Astrocyte (in vitro differentiated cells and primary cell): ENCODE measurements at regions not wholly inside any gene's neighbourhood (a gene's known extent, or its start where the extent isn't known, plus 50 kb on each side); places are given as distances from the start of the nearest gene placed in this dataset.

Source experiments
- DNase-seq: peaks from one replicate; pipeline ENCODE4 v3.0.0-alpha.2; 2010; ENCODE audit warnings: low read depth
- FAIRE-seq: peaks from 2 replicates; lab custom pipeline; 2011; peaks lifted over from hg19 to GRCh38; lab: Jason Lieb, UNC
- H2AFZ ChIP-seq: 2 replicates; pipeline ENCODE4 v1.6.0; 2012; ENCODE audit warnings: low read depth, low read length, inconsistent platforms
- H3K27ac ChIP-seq: 2 replicates; pipeline ENCODE4 v1.5.1; 2011; ENCODE audit warnings: low read depth, low read length, inconsistent platforms
- H3K27me3 ChIP-seq: 2 replicates; pipeline ENCODE4 v1.6.0; 2011; ENCODE audit warnings: low read length, inconsistent platforms; ENCODE audit not compliant: insufficient read depth
- H3K36me3 ChIP-seq: 2 replicates; pipeline ENCODE4 v1.5.1; 2011; ENCODE audit warnings: low read length, inconsistent platforms; ENCODE audit not compliant: insufficient read depth
- H3K4me1 ChIP-seq: 2 replicates; pipeline ENCODE4 v1.5.1; 2011; ENCODE audit warnings: low read length, inconsistent platforms; ENCODE audit not compliant: insufficient read depth
- H3K4me2 ChIP-seq: 2 replicates; pipeline ENCODE4 v1.6.0; 2012; ENCODE audit warnings: low read length, inconsistent platforms
- H3K4me3 ChIP-seq: 2 replicates; pipeline ENCODE4 v1.5.1; 2011; ENCODE audit warnings: low read depth, mild to moderate bottlenecking, low read length, inconsistent platforms; ENCODE audit not compliant: insufficient read depth
- H3K79me2 ChIP-seq: 2 replicates; pipeline ENCODE4 v1.6.0; 2012; ENCODE audit warnings: mild to moderate bottlenecking, low read length, inconsistent platforms; ENCODE audit not compliant: insufficient read depth
- H3K9ac ChIP-seq: 2 replicates; pipeline ENCODE4 v1.6.0; 2012; ENCODE audit warnings: mild to moderate bottlenecking, low read length, inconsistent platforms
- H3K9me3 ChIP-seq: 2 replicates; pipeline ENCODE4 v1.5.1; 2012; ENCODE audit warnings: low read depth, mild to moderate bottlenecking, low read length, inconsistent platforms; ENCODE audit not compliant: insufficient read depth
- H4K20me1 ChIP-seq: 2 replicates; pipeline ENCODE4 v1.6.0; 2012; ENCODE audit warnings: low read length, inconsistent platforms; ENCODE audit not compliant: insufficient read depth
- H3K27ac Mint-ChIP-seq: one replicate; pipeline ENCODE4 v1.8.0; 2021; ENCODE audit warnings: mild to moderate bottlenecking, mixed read lengths; ENCODE audit not compliant: unreplicated experiment
- H3K27me3 Mint-ChIP-seq: one replicate; pipeline ENCODE4 v1.8.0; 2021; ENCODE audit warnings: low read depth, mixed read lengths; ENCODE audit not compliant: unreplicated experiment
- H3K36me3 Mint-ChIP-seq: one replicate; pipeline ENCODE4 v1.8.0; 2021; ENCODE audit warnings: low read depth, mixed read lengths; ENCODE audit not compliant: unreplicated experiment
- H3K4me1 Mint-ChIP-seq: one replicate; pipeline ENCODE4 v1.8.0; 2021; ENCODE audit warnings: low read depth, mixed read lengths; ENCODE audit not compliant: unreplicated experiment
- H3K4me3 Mint-ChIP-seq: one replicate; pipeline ENCODE4 v1.8.0; 2021; ENCODE audit warnings: mild to moderate bottlenecking, moderate library complexity, mixed read lengths; ENCODE audit not compliant: unreplicated experiment
- H3K9me3 Mint-ChIP-seq: one replicate; pipeline ENCODE4 v1.8.0; 2021; ENCODE audit warnings: mild to moderate bottlenecking, mixed read lengths; ENCODE audit not compliant: unreplicated experiment
- EZH2 ChIP-seq: IDR thresholded peaks from 2 replicates; pipeline ENCODE4 v1.6.1; 2012; ENCODE audit warnings: mild to moderate bottlenecking, low read length, inconsistent platforms; ENCODE audit not compliant: insufficient read depth
- TF ChIP-seq, protein P1 (sequence below): IDR thresholded peaks from 2 replicates; pipeline ENCODE4 v1.5.1; 2011; ENCODE audit warnings: low read depth, mild to moderate bottlenecking, inconsistent platforms, low read length, moderate library complexity; ENCODE audit not compliant: insufficient read depth

DNA sequence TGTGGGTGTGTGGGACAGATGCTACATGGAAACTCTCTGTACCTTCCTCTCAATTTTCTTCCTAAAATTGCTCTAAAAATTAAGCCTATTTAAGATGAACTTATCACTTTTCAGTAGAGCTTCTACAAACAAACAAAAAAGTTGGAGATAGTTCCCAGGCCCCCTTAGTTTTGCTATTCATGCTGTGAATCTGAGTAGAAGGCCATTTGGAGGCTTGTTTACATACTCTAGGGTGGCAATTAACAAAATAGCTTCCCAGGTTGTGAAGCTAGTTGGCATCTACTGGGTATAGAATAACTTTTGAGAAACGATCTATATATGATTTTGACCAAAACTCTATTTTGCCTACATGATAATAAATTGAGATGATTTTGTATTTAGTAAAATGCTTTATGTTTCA is 541.4 kb upstream of the B3GALT2 start:
- Histone ChIP-seq H3K4me1 (no peaks in the 10 kb centered on the region), H3K4me2 (no peak overlapping the region), H3K9ac (no peak overlapping the region), H3K4me3 (no peak overlapping the region), H2AFZ (no peak overlapping the region), H3K9me3 (no peaks in the 10 kb centered on the region), H3K36me3 (no peaks in the 10 kb centered on the region), H3K79me2 (no peaks in the 10 kb centered on the region), H4K20me1 (no peaks in the 10 kb centered on the region), H3K27me3 (no peaks in the 10 kb centered on the region), H3K27ac (no peak overlapping the region)
- TF ChIP-seq, protein P1, sequence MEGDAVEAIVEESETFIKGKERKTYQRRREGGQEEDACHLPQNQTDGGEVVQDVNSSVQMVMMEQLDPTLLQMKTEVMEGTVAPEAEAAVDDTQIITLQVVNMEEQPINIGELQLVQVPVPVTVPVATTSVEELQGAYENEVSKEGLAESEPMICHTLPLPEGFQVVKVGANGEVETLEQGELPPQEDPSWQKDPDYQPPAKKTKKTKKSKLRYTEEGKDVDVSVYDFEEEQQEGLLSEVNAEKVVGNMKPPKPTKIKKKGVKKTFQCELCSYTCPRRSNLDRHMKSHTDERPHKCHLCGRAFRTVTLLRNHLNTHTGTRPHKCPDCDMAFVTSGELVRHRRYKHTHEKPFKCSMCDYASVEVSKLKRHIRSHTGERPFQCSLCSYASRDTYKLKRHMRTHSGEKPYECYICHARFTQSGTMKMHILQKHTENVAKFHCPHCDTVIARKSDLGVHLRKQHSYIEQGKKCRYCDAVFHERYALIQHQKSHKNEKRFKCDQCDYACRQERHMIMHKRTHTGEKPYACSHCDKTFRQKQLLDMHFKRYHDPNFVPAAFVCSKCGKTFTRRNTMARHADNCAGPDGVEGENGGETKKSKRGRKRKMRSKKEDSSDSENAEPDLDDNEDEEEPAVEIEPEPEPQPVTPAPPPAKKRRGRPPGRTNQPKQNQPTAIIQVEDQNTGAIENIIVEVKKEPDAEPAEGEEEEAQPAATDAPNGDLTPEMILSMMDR = no peak
- TF ChIP-seq EZH2 = no peak
- no peak for FAIRE-seq
- Mint-ChIP-seq H3K4me1 (no peaks in the 10 kb centered on the region), H3K4me3 (no peak overlapping the region), H3K27ac (no peak overlapping the region), H3K36me3 (no peaks in the 10 kb centered on the region), H3K9me3 (no peaks in the 10 kb centered on the region), H3K27me3 (peaks cover 3% of the 10 kb centered on the region)
- DNase-seq = no peak

DNA sequence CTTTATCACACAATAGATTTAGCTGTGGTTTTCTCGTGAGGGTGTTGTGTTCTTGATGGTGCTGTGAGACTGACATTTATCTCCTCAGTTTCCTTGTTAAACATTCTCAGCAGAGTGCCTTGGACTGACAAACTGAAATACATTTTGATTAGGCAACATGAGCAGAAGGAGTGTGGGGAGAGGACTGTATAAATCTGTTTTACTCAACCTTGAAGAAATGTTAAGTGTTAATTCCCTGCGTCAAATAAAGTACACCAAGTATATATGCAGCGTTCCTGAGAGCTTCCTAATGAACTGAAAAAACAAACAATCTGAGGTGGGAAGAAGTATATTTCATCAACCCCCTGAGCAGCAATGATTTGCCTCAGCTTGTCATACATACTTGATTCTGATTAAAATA is 540.3 kb upstream of the B3GALT2 start:
- H3K9me3 Mint-ChIP-seq = no peaks in the 10 kb centered on the region
- H4K20me1 ChIP-seq = no peaks in the 10 kb centered on the region
- no peak overlapping the region for H3K4me3 Mint-ChIP-seq
- H3K4me1 ChIP-seq = no peaks in the 10 kb centered on the region
- no peak overlapping the region for H3K4me3 ChIP-seq
- no peaks in the 10 kb centered on the region for H3K36me3 Mint-ChIP-seq
- H3K27me3 ChIP-seq = no peaks in the 10 kb centered on the region
- no peaks in the 10 kb centered on the region for H3K9me3 ChIP-seq
- no peak for TF ChIP-seq EZH2
- TF ChIP-seq, protein P1 = no peak
- no peak overlapping the region for H3K27ac Mint-ChIP-seq
- no peak for FAIRE-seq
- no peak overlapping the region for H3K4me2 ChIP-seq
- H3K27me3 Mint-ChIP-seq = peaks cover 3% of the 10 kb centered on the region
- DNase-seq = no peak
- no peak overlapping the region for H3K9ac ChIP-seq
- no peak overlapping the region for H2AFZ ChIP-seq
- no peaks in the 10 kb centered on the region for H3K79me2 ChIP-seq
- H3K36me3 ChIP-seq = no peaks in the 10 kb centered on the region
- no peaks in the 10 kb centered on the region for H3K4me1 Mint-ChIP-seq
- no peak overlapping the region for H3K27ac ChIP-seq

DNA sequence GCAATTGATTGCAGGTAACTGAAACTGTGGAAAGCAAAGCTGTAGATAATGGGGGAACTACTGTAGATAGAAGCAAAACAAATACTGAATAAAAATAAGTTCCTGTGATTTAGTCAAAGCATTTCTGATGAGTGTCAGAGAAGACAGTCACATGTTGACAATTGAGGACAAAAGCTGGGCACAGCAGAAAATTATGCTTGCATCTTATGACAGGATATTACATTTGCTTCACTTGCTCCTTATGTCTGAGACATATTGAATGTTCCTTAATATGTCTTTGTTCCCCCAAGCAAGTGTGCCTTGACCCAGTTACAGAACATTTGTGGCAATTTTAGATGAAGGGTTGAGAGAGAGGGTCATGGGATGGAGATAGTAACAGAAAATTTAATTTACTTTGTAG is 526.0 kb upstream of the B3GALT2 start:
- no peak overlapping the region for H3K27ac Mint-ChIP-seq
- H3K27me3 ChIP-seq = no peaks in the 10 kb centered on the region
- H3K79me2 ChIP-seq = no peaks in the 10 kb centered on the region
- H3K27ac ChIP-seq = no peak overlapping the region
- H3K4me3 Mint-ChIP-seq = no peak overlapping the region
- DNase-seq (no peak), FAIRE-seq (no peak)
- H3K9me3 ChIP-seq = no peaks in the 10 kb centered on the region
- no peak overlapping the region for H2AFZ ChIP-seq
- H3K4me1 ChIP-seq = no peaks in the 10 kb centered on the region
- no peaks in the 10 kb centered on the region for H4K20me1 ChIP-seq
- peaks cover 4% of the 10 kb centered on the region for H3K4me1 Mint-ChIP-seq
- H3K4me2 ChIP-seq = no peak overlapping the region
- H3K9ac ChIP-seq = no peak overlapping the region
- TF ChIP-seq, protein P1 = no peak
- no peak for TF ChIP-seq EZH2
- H3K36me3 Mint-ChIP-seq = no peaks in the 10 kb centered on the region
- no peaks in the 10 kb centered on the region for H3K27me3 Mint-ChIP-seq
- H3K4me3 ChIP-seq = no peak overlapping the region
- no peaks in the 10 kb centered on the region for H3K9me3 Mint-ChIP-seq
- H3K36me3 ChIP-seq = no peaks in the 10 kb centered on the region
